Calu3 (cell line): ENCODE measurements at regions not wholly inside any gene's neighbourhood (a gene's known extent, or its start where the extent isn't known, plus 50 kb on each side); places are given as distances from the start of the nearest gene placed in this dataset.

Experiments used
- BruUV-seq: library from RNA; stranded (reverse); fragments of 400-500 nt; replicated peaks from 2 replicates; lab custom pipeline; 2021; lab: Mats Ljungman, UMichigan
- CTCF ChIA-PET: fragments of 300-600 bp; sonication (Branson Sonifier 250); formaldehyde crosslinking; loops from one replicate; lab custom pipeline; 2022; ENCODE audit warnings: antibody characterized with exemption; lab: Charles Lee
- DNase-seq: peaks from one replicate; pipeline ENCODE4 v3.0.0; 2022
- H3K27ac Mint-ChIP-seq: one replicate; pipeline ENCODE4 v1.8.0; 2022; ENCODE audit warnings: mixed read lengths; ENCODE audit not compliant: unreplicated experiment
- H3K27me3 Mint-ChIP-seq: one replicate; pipeline ENCODE4 v1.8.0; 2022; ENCODE audit warnings: mixed read lengths; ENCODE audit not compliant: unreplicated experiment
- H3K36me3 Mint-ChIP-seq: one replicate; pipeline ENCODE4 v1.8.0; 2022; ENCODE audit warnings: mild to moderate bottlenecking, moderate library complexity, mixed read lengths; ENCODE audit not compliant: insufficient read depth, unreplicated experiment
- H3K4me1 Mint-ChIP-seq: one replicate; pipeline ENCODE4 v1.8.0; 2022; ENCODE audit warnings: mild to moderate bottlenecking, low read depth, mixed read lengths; ENCODE audit not compliant: unreplicated experiment
- H3K4me3 Mint-ChIP-seq: one replicate; pipeline ENCODE4 v1.8.0; 2022; ENCODE audit warnings: mild to moderate bottlenecking, low read depth, moderate library complexity, mixed read lengths; ENCODE audit not compliant: unreplicated experiment
- H3K9me3 Mint-ChIP-seq: one replicate; pipeline ENCODE4 v1.8.0; 2022; ENCODE audit warnings: low read depth, mixed read lengths; ENCODE audit not compliant: unreplicated experiment
- intact Hi-C: fragments of 100-400 bp; cut with micrococcal nuclease; formaldehyde crosslinking; loops from one replicate; pipeline ENCODE4 v1.10.0; 2022; ENCODE audit not compliant: unreplicated experiment
- TF ChIP-seq, protein P1 (sequence below): fragments of 200-600 bp; IDR thresholded peaks from one replicate; pipeline ENCODE4 v1.8.0; 2022; ENCODE audit warnings: antibody characterized with exemption; ENCODE audit not compliant: unreplicated experiment

DNA sequence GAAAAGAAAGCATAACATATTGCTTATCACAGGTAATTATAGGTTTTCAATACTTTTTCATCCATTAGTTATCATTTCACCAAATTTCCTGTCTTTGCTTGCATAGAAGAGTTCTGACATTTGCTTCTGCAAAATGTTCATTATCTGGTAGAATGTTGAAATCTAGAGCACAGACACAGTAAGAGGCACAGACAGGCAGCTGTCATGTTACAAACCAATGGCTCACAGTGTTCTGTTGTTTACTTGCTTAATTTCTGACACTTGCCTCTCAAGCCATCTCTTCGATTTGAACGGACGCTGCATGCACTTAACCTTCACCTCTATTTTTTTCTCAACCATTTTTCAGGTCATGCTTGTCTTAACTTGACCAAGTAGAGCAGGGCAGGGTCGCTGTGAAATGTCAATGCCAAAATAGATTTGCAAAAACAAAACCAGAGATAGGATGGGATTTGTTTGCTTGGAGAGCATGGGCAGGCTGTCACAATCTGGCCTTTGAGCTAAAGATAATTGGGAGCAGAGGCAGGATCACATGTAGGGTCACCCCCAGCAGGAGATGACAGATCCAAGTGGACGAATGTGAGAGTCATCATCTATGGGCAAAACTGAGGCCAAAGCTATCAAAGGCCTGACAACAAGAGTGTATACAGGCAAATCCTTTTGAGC, 292.3 kb downstream of the SMARCA1 start:
- Mint-ChIP-seq H3K4me3 (no peak overlapping the region), H3K27ac (no peak overlapping the region), H3K9me3 (peaks cover under 1% of the 10 kb centered on the region), H3K27me3 (no peaks in the 10 kb centered on the region), H3K36me3 (no peaks in the 10 kb centered on the region), H3K4me1 (peaks cover 8% of the 10 kb centered on the region)
- DNase-seq, result no peak
- intact Hi-C loops, result no loop called here
- TF ChIP-seq, protein P1, sequence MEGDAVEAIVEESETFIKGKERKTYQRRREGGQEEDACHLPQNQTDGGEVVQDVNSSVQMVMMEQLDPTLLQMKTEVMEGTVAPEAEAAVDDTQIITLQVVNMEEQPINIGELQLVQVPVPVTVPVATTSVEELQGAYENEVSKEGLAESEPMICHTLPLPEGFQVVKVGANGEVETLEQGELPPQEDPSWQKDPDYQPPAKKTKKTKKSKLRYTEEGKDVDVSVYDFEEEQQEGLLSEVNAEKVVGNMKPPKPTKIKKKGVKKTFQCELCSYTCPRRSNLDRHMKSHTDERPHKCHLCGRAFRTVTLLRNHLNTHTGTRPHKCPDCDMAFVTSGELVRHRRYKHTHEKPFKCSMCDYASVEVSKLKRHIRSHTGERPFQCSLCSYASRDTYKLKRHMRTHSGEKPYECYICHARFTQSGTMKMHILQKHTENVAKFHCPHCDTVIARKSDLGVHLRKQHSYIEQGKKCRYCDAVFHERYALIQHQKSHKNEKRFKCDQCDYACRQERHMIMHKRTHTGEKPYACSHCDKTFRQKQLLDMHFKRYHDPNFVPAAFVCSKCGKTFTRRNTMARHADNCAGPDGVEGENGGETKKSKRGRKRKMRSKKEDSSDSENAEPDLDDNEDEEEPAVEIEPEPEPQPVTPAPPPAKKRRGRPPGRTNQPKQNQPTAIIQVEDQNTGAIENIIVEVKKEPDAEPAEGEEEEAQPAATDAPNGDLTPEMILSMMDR, result no peak
- CTCF ChIA-PET, result no interaction called here
- no TSS peak for BruUV-seq

DNA sequence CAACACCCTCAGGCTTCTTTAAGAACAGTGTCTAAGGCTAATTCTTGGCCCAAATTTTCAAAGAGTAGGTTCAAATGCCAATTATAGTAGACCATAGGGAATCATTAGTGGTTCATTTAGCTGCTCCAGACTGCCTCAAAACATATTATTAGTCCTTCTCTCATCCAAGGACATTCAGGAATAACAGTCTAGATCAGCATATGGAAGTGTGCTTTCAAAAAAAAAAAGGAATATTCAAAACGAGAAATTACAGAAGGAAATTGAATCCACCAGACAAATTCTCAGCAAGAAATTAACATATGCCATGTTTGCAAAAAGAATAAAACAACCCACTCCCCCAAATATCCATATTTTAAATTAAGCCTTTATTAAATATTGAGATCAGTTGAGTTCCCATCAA, 293.1 kb downstream of the SMARCA1 start:
- Mint-ChIP-seq H3K27ac (no peak overlapping the region), H3K9me3 (peaks cover 2% of the 10 kb centered on the region), H3K27me3 (no peaks in the 10 kb centered on the region), H3K36me3 (no peaks in the 10 kb centered on the region), H3K4me3 (no peak overlapping the region), H3K4me1 (peaks cover 8% of the 10 kb centered on the region)
- CTCF ChIA-PET, result no interaction called here
- TF ChIP-seq, protein P1, result no peak
- BruUV-seq, result no TSS peak
- intact Hi-C loops, result no loop called here
- DNase-seq, result no peak

DNA sequence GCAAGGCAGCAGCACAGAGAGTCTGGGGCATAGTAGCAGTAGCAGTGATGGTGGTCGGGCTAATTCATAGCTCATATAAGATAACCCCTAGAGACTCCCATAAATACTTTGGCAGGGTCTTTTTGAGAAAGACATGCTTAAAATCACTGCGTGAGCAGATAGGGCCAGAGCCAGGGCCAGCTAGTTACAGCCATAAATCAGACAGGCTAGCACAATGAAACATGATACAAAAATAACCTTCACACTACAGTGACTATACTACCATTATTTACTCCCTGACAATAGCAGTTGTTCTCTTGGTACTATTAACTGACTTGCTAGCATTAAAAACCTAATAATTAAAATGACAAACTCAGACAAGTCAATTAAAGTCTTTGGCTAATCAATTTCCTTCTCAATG, 295.9 kb downstream of the SMARCA1 start:
- intact Hi-C loops, result no loop called here
- H3K4me3 Mint-ChIP-seq, result no peak overlapping the region
- peaks cover 2% of the 10 kb centered on the region for H3K9me3 Mint-ChIP-seq
- no peak overlapping the region for H3K27ac Mint-ChIP-seq
- no peaks in the 10 kb centered on the region for H3K36me3 Mint-ChIP-seq
- no peak for DNase-seq
- CTCF ChIA-PET, result no interaction called here
- TF ChIP-seq, protein P1, result no peak
- no peaks in the 10 kb centered on the region for H3K27me3 Mint-ChIP-seq
- BruUV-seq, result no TSS peak
- H3K4me1 Mint-ChIP-seq, result no peaks in the 10 kb centered on the region

DNA sequence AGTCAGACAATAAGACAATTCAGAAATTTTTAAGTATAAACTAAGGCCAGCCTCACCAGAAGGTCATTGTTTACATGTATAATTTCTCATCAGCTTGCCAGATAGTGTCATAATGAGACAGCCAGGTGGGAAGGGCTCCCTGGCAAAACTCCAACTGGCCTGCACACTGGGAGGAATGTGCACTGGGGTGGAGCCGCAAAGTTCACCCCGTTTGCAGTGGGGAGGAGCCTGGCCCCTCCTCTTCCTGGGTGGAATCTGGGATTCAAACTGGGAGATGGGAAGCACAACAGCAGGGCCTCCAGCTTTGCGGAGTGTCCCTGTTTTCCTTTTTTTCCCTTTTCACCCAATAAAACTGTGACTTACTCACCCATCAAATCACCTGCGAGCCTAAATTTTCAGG, 329.9 kb downstream of the SMARCA1 start:
- no peaks in the 10 kb centered on the region for H3K27me3 Mint-ChIP-seq
- H3K9me3 Mint-ChIP-seq, result no peaks in the 10 kb centered on the region
- intact Hi-C loops, result no loop called here
- H3K36me3 Mint-ChIP-seq, result no peaks in the 10 kb centered on the region
- peaks cover 13% of the 10 kb centered on the region for H3K4me1 Mint-ChIP-seq
- TF ChIP-seq, protein P1, result no peak
- peak; percentile 44 for DNase-seq
- H3K27ac Mint-ChIP-seq, result peak overlapping the region; percentile 9
- BruUV-seq, result no TSS peak
- CTCF ChIA-PET, result no interaction called here
- H3K4me3 Mint-ChIP-seq, result no peak overlapping the region
